OCI-LY7 (cell line): ENCODE measurements at regions not wholly inside any gene's neighbourhood (a gene's known extent, or its start where the extent isn't known, plus 50 kb on each side); places are given as distances from the start of the nearest gene placed in this dataset.

Experiments
- EZH2phosphoT487 ChIP-seq: fragments of 200-600 bp; sonication (generic); IDR thresholded peaks from 2 replicates; pipeline ENCODE4 v1.6.1; 2018; ENCODE audit warnings: low read depth, borderline replicate concordance, mild to moderate bottlenecking, mixed run types, antibody characterized with exemption, low read length, moderate library complexity, mixed read lengths
- TF ChIP-seq, protein P1 (sequence below): fragments of 200-600 bp; sonication (generic); conservative IDR thresholded peaks from 2 replicates; pipeline ENCODE4 v1.5.1; 2014; ENCODE audit warnings: mild to moderate bottlenecking, antibody characterized with exemption, low read length, moderate library complexity, mixed read lengths

DNA sequence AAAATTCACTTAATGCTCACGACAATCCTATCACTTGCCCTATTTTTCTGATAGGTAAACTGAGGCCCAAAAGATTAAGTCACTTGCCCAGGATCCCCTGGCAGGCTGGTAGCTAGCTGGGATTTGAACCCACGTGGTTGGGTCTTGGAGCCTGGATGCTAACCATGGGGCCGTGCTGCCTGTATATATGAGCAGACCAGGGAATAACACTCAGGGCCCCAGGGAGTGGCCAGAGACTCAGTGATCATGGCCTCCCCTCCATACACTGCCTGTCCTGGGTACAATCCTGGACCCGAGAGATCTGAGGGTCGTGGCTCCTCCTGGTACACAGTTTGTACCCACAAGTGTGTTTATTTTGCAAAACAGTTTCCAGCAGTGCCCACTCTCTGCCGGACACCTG, 116.9 kb upstream of the PTPN1 start:
- TF ChIP-seq, protein P1, sequence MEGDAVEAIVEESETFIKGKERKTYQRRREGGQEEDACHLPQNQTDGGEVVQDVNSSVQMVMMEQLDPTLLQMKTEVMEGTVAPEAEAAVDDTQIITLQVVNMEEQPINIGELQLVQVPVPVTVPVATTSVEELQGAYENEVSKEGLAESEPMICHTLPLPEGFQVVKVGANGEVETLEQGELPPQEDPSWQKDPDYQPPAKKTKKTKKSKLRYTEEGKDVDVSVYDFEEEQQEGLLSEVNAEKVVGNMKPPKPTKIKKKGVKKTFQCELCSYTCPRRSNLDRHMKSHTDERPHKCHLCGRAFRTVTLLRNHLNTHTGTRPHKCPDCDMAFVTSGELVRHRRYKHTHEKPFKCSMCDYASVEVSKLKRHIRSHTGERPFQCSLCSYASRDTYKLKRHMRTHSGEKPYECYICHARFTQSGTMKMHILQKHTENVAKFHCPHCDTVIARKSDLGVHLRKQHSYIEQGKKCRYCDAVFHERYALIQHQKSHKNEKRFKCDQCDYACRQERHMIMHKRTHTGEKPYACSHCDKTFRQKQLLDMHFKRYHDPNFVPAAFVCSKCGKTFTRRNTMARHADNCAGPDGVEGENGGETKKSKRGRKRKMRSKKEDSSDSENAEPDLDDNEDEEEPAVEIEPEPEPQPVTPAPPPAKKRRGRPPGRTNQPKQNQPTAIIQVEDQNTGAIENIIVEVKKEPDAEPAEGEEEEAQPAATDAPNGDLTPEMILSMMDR, result no peak
- no peak for TF ChIP-seq EZH2phosphoT487
